ENCODE measurements at regions not wholly inside any gene's neighbourhood (a gene's known extent, or its start where the extent isn't known, plus 50 kb on each side); places are given as distances from the start of the nearest gene placed in this dataset.

DNA sequence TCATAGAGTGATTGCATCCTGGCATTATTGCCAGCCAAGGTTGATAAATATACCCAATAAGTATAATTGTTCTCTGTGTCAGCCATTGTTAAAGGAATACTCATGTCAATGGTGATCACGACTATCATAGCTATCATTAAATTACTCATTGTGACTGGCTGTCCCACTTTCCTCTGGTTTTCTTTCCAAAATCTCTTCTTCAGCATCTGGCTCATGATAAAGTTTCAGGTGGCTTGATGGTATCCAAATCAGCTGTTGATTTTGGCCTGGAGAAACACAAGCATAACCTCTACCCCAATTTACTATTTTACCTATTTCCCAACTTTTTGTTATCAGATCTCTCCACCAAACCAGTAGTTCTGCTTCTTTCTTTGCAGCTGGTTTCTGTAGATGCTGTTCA lies 67.1 kb upstream of the SPIN2A start:
- DNase-seq (ENCODE audit: low read depth in 2 of 2), result no peak

DNA sequence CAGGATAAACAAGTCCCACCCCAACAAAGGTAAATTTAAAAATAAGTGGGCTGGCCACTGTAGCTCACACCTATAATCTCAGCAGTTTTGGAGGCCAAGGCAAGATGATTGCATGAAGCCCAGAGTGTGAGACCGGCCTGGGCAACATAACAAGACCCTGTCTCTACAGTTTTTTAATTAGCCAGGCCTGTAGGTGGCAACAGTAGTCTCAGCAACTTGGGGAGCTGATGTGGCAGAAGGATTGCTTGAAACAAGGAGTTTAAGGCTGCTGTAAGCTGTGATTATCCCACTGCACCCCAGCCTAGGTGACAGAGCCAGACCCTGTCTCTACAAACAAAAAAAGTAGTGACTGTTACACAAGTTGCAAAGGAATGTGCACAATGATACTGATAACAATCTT lies 74.6 kb upstream of the FAAH2 start:
- no peak for DNase-seq (ENCODE audit: low read depth in 2 of 2)

DNA sequence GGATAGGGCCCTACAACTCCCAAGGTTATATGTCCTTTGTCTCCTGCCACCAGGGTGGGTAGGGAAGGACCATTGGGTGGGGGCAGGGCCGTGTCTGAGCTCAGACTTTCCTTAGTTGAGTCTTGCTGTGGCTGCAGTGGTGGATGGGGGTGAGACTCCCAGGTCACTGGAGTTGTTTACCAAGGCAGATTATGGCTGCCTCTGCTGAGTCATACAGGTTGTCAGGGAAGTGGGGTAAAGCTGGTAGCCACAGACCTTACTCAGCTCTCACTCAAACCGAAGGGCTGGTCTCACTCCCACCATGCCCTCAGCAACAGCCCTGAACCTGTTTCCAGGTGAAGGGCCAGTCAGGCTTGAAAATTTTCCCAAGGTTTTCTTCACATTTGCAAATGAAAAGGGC lies 58.8 kb upstream of the FAAH2 start:
- DNase-seq (ENCODE audit: low read depth in 2 of 2), result peak in 1 of 2 donors; percentile 0

DNA sequence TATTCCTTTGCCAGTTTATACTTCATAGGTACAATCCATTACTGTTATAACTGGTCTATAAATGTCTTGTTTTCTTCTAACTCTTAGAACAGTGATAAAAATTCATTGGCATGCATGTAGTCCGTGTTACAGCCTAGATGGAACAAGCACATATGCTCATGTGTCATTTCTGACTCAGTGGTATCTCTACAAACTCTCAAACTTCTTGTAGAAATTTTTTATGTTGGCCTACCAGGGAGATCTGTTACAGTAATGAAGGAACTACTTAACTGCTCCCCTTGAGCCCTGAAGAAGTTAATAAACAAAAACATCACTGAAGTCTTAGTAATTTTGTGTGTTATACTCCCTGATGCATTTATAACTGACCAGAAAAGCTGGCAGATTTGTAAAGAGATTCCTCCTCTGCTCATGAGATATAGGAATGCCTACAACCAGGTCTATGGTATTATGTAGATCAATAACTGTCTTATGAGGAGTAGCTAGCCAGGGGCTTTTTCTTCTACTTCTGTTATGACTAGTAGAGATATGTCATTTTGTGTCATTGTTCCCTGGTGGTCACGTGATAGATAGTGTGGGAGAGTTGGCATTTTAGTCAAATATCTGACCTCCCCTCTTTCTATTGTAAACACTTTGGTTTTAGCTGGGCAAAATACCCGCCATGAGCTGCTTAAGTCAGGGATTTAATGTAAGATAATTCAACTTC lies 53.7 kb upstream of the FAAH2 start:
- DNase-seq (ENCODE audit: low read depth in 2 of 2), result no peak
